Loucy (cell line): ENCODE measurements at regions not wholly inside any gene's neighbourhood (a gene's known extent, or its start where the extent isn't known, plus 50 kb on each side); places are given as distances from the start of the nearest gene placed in this dataset.

ENCODE experiments used
- H2AFZ ChIP-seq: fragments of 200-600 bp; sonication (generic); 2 replicates; pipeline ENCODE4 v1.6.0; 2016; ENCODE audit warnings: antibody characterized with exemption, mild to moderate bottlenecking, low read length, moderate library complexity
- H3F3A ChIP-seq: fragments of 200-600 bp; 2 replicates; pipeline ENCODE4 v1.6.0; 2016; ENCODE audit warnings: antibody characterized with exemption, low read depth, mild to moderate bottlenecking
- H3K27me3 ChIP-seq: fragments of 200-600 bp; sonication (generic); 2 replicates; pipeline ENCODE4 v1.6.1; 2014; ENCODE audit warnings: low read length, mild to moderate bottlenecking; ENCODE audit not compliant: insufficient read depth, poor library complexity, severe bottlenecking
- H3K36me3 ChIP-seq: fragments of 200-600 bp; sonication (generic); 2 replicates; pipeline ENCODE4 v1.6.1; 2016; ENCODE audit warnings: low read length; ENCODE audit not compliant: insufficient read depth
- H3K4me1 ChIP-seq: fragments of 200-600 bp; sonication (generic); 2 replicates; pipeline ENCODE4 v1.5.1; 2014; ENCODE audit warnings: low read length, mild to moderate bottlenecking; ENCODE audit not compliant: insufficient read depth, poor library complexity, severe bottlenecking
- H3K4me2 ChIP-seq: fragments of 200-600 bp; sonication (generic); 2 replicates; pipeline ENCODE4 v1.6.0; 2014; ENCODE audit warnings: antibody characterized with exemption, low read length, low read depth, mild to moderate bottlenecking; ENCODE audit not compliant: poor library complexity, severe bottlenecking
- H3K4me3 ChIP-seq: fragments of 200-600 bp; sonication (generic); 2 replicates; pipeline ENCODE4 v1.5.1; 2014; ENCODE audit warnings: low read length, mild to moderate bottlenecking, mixed read lengths; ENCODE audit not compliant: poor library complexity, severe bottlenecking
- H3K79me2 ChIP-seq: fragments of 200-600 bp; sonication (generic); 2 replicates; pipeline ENCODE4 v1.6.1; 2014; ENCODE audit warnings: low read length; ENCODE audit not compliant: insufficient read depth
- H3K9ac ChIP-seq: fragments of 200-600 bp; sonication (generic); 2 replicates; pipeline ENCODE4 v1.6.0; 2014; ENCODE audit warnings: mild to moderate bottlenecking, low read depth, low read length, moderate library complexity; ENCODE audit not compliant: poor library complexity, severe bottlenecking
- H3K9me2 ChIP-seq: fragments of 200-600 bp; sonication (generic); replicated peaks from 2 replicates; pipeline ENCODE4 v1.6.1; 2016; ENCODE audit warnings: low read depth, low read length, mixed read lengths
- H3K9me3 ChIP-seq: fragments of 200-600 bp; sonication (generic); 2 replicates; pipeline ENCODE4 v1.6.1; 2014; ENCODE audit warnings: mild to moderate bottlenecking, antibody characterized with exemption, low read length, low read depth; ENCODE audit not compliant: insufficient read depth
- H4K20me1 ChIP-seq: fragments of 200-600 bp; sonication (generic); 2 replicates; pipeline ENCODE4 v1.6.0; 2014; ENCODE audit warnings: antibody characterized with exemption, low read length, mild to moderate bottlenecking; ENCODE audit not compliant: insufficient read depth, poor library complexity, severe bottlenecking
- CTCF ChIP-seq: fragments of 200-600 bp; sonication (generic); conservative IDR thresholded peaks from 2 replicates; pipeline ENCODE4 v1.5.1; 2014; ENCODE audit warnings: mild to moderate bottlenecking, antibody characterized with exemption, low read length
- EZH2phosphoT487 ChIP-seq: fragments of 200-600 bp; IDR thresholded peaks from 2 replicates; pipeline ENCODE4 v1.6.1; 2018; ENCODE audit warnings: antibody characterized with exemption, mild to moderate bottlenecking, moderate library complexity, borderline replicate concordance

- H2AFZ ChIP-seq: no peak overlapping the region
- H3F3A ChIP-seq: no peaks in the 10 kb centered on the region
- no peaks in the 10 kb centered on the region; the same call in 1 of the 2 replicates for H3K9me3 ChIP-seq
- no peaks in the 10 kb centered on the region for H4K20me1 ChIP-seq
- no peak overlapping the region for H3K4me2 ChIP-seq
- H3K4me3 ChIP-seq: no peak overlapping the region
- H3K9ac ChIP-seq: no peak overlapping the region
- no peaks in the 10 kb centered on the region for H3K36me3 ChIP-seq
- H3K9me2 ChIP-seq: peaks cover 2% of the 10 kb centered on the region; the same call in 1 of the 2 replicates
- H3K79me2 ChIP-seq: no peaks in the 10 kb centered on the region
- TF ChIP-seq EZH2phosphoT487: no peak
- TF ChIP-seq CTCF: no peak
- H3K27me3 ChIP-seq: no peaks in the 10 kb centered on the region
- H3K4me1 ChIP-seq: no peaks in the 10 kb centered on the region
Measured at GRCh38 chr11:79720115-79720514, 279.3 kb upstream of the TENM4 start.

GRCh38 chr11:79708319-79708932, 267.6 kb upstream of the TENM4 start:
- Histone ChIP-seq H3K4me2 (no peak overlapping the region), H3K4me1 (no peaks in the 10 kb centered on the region), H3K27me3 (no peaks in the 10 kb centered on the region), H3F3A (no peaks in the 10 kb centered on the region), H3K36me3 (no peaks in the 10 kb centered on the region), H3K9me2 (no peaks in the 10 kb centered on the region), H3K9me3 (no peaks in the 10 kb centered on the region), H4K20me1 (no peaks in the 10 kb centered on the region), H3K4me3 (no peak overlapping the region), H3K79me2 (no peaks in the 10 kb centered on the region), H3K9ac (no peak overlapping the region), H2AFZ (0 out of 2 replicates have a peak overlapping the region, but pooled peaks have one; percentile 54)
- TF ChIP-seq EZH2phosphoT487 (no peak), CTCF (peak; percentile 66)

- H3K4me1 ChIP-seq: no peaks in the 10 kb centered on the region
- H3K9me3 ChIP-seq: peaks cover 3% of the 10 kb centered on the region; the same call in 1 of the 2 replicates
- no peaks in the 10 kb centered on the region for H3K36me3 ChIP-seq
- H3K4me2 ChIP-seq: no peak overlapping the region
- H2AFZ ChIP-seq: no peak overlapping the region
- no peaks in the 10 kb centered on the region for H4K20me1 ChIP-seq
- H3K9me2 ChIP-seq: no peaks in the 10 kb centered on the region
- H3K9ac ChIP-seq: no peak overlapping the region
- no peak for TF ChIP-seq CTCF
- no peak for TF ChIP-seq EZH2phosphoT487
- H3K4me3 ChIP-seq: no peak overlapping the region
- H3K27me3 ChIP-seq: no peaks in the 10 kb centered on the region
- no peaks in the 10 kb centered on the region for H3K79me2 ChIP-seq
- H3F3A ChIP-seq: no peaks in the 10 kb centered on the region
Measured at GRCh38 chr11:79705648-79706047, 264.8 kb upstream of the TENM4 start.
